GM10266 (cell line): ENCODE measurements at regions not wholly inside any gene's neighbourhood (a gene's known extent, or its start where the extent isn't known, plus 50 kb on each side); places are given as distances from the start of the nearest gene placed in this dataset.

Experiments
- DNase-seq: peaks from one replicate; pipeline ENCODE4 v3.0.0; 2012; ENCODE audit errors: extremely low spot score
- CTCF ChIP-seq: IDR thresholded peaks from 2 replicates; pipeline ENCODE4 v1.5.1; 2012; ENCODE audit warnings: mild to moderate bottlenecking, low read depth; ENCODE audit not compliant: control insufficient read depth, insufficient read depth; ENCODE audit errors: missing control alignments

- no peak for DNase-seq
- no peak for TF ChIP-seq CTCF
Observed at GRCh38 chr2:41694536-41695049, 353.2 kb upstream of the PKDCC start.

GRCh38 chr2:41695198-41696113 lies 352.4 kb upstream of the PKDCC start:
- no peak for DNase-seq

GRCh38 chr2:41697389-41697788 lies 350.4 kb upstream of the PKDCC start:
- no peak for TF ChIP-seq CTCF
- no peak for DNase-seq

More at GRCh38 chr2:41695198-41696113, 352.4 kb upstream of the PKDCC start:
- TF ChIP-seq CTCF: no peak

GRCh38 chr2:41698678-41699422 lies 349.0 kb upstream of the PKDCC start:
- peak; percentile 67 for TF ChIP-seq CTCF
- peak; percentile 38 for DNase-seq

- TF ChIP-seq CTCF: no peak
- no peak for DNase-seq
Observed at GRCh38 chr2:41701231-41701630, 346.6 kb upstream of the PKDCC start.

- TF ChIP-seq CTCF: no peak
- DNase-seq: no peak
Observed at GRCh38 chr2:41703123-41703522, 344.7 kb upstream of the PKDCC start.

GRCh38 chr2:41705634-41706033 lies 342.2 kb upstream of the PKDCC start:
- no peak for DNase-seq
- TF ChIP-seq CTCF: no peak
